ENCODE measurements at regions not wholly inside any gene's neighbourhood (a gene's known extent, or its start where the extent isn't known, plus 50 kb on each side); places are given as distances from the start of the nearest gene placed in this dataset.
"Not testable (repeated sequence)": the region's sequence is repeated elsewhere in the genome, so short reads cannot be mapped to it uniquely, and the experiment has no call there.

DNA sequence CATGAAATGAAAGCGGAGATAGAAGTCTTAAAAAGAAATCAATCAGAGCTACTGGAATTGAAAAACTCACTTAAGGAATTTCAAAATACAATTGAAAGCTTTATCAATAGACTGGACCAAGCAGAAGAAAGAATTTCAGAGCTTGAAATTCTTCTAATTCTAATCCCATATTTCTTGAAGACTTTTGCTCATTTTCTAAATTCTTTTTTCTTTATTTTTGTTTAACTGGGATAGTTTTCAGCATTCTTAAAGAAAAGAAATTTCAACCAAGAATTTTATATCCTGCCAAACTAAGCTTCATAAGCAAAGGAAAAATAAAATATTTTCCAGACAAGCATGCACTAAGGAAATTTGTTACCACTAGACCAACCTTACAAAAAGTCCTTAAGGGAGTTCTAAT, 80.2 kb upstream of the BMAL1 start:
- H3K36me3 ChIP-seq (ENCODE audit: control insufficient read depth, insufficient read depth, low read length); H3K27me3 ChIP-seq (ENCODE audit: control insufficient read depth, insufficient read depth, low read length, poor library complexity, severe bottlenecking); H3K9me3 ChIP-seq (ENCODE audit: control insufficient read depth, low read length); H3K27ac ChIP-seq (ENCODE audit: insufficient read depth, low read depth, low read length, poor library complexity, severe bottlenecking); H3K4me3 ChIP-seq (ENCODE audit: insufficient read depth, low read depth, low read length); H3K4me1 ChIP-seq (ENCODE audit: control insufficient read depth, insufficient read depth, low read length): not testable (repeated sequence)
- 29 to 44% methylated on average over 1 of the region's 1 CpG for WGBS, 2 experiments

GRCh38 chr11:13205486-13205885, 72.1 kb upstream of the BMAL1 start:
- no peaks in the 10 kb centered on the region for H3K9me3 ChIP-seq (ENCODE audit: control insufficient read depth, low read length)
- 80 to 86% methylated on average over 4 of the region's 4 CpGs for whole genome bisulfite sequencing, 2 experiments
- H3K27ac ChIP-seq (ENCODE audit: insufficient read depth, low read depth, low read length, poor library complexity, severe bottlenecking) = no peak overlapping the region
- no peak overlapping the region for H3K4me3 ChIP-seq (ENCODE audit: insufficient read depth, low read depth, low read length)
- H3K4me1 ChIP-seq (ENCODE audit: control insufficient read depth, insufficient read depth, low read length) = peaks cover 5% of the 10 kb centered on the region
- H3K36me3 ChIP-seq (ENCODE audit: control insufficient read depth, insufficient read depth, low read length) = no peaks in the 10 kb centered on the region
- H3K27me3 ChIP-seq (ENCODE audit: control insufficient read depth, insufficient read depth, low read length, poor library complexity, severe bottlenecking) = no peaks in the 10 kb centered on the region

DNA sequence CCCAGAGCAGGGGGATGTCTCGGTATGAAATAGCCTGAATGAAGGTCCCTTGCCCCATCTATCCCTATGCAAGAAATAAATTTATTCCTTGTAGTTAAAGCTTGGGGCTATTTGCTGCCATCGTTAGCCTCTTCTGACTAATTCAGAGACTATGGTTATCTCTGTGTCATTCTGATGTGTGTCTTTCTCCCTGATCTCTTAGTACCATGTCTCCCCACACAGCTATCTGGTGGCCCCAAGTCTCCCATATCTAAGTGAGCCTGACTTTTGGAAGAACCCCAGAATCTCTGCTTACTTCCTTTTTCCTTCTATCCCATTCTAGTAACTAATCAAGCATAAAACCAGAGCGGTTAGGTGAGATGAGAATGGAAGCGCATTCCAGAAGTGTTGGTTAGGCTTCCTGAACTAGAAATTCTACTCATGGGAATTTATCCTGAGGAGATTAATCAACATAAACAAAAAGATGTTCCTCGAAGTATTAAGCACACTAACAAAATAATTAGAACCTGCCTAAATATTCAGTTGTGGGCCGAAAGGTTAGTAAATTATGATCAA, 71.4 kb upstream of the BMAL1 start:
- H3K4me1 ChIP-seq (ENCODE audit: control insufficient read depth, insufficient read depth, low read length) = peaks cover 5% of the 10 kb centered on the region
- no peaks in the 10 kb centered on the region for H3K9me3 ChIP-seq (ENCODE audit: control insufficient read depth, low read length)
- H3K27ac ChIP-seq (ENCODE audit: insufficient read depth, low read depth, low read length, poor library complexity, severe bottlenecking) = no peak overlapping the region
- H3K36me3 ChIP-seq (ENCODE audit: control insufficient read depth, insufficient read depth, low read length) = no peaks in the 10 kb centered on the region
- H3K27me3 ChIP-seq (ENCODE audit: control insufficient read depth, insufficient read depth, low read length, poor library complexity, severe bottlenecking) = no peaks in the 10 kb centered on the region
- 73 to 87% methylated on average over 2 to 4 of the region's 6 CpGs for WGBS, 2 experiments
- no peak overlapping the region for H3K4me3 ChIP-seq (ENCODE audit: insufficient read depth, low read depth, low read length)

- Histone ChIP-seq H3K27me3 (ENCODE audit: control insufficient read depth, insufficient read depth, low read length, poor library complexity, severe bottlenecking) (no peaks in the 10 kb centered on the region), H3K4me3 (ENCODE audit: insufficient read depth, low read depth, low read length) (no peak overlapping the region), H3K27ac (ENCODE audit: insufficient read depth, low read depth, low read length, poor library complexity, severe bottlenecking) (no peak overlapping the region), H3K4me1 (ENCODE audit: control insufficient read depth, insufficient read depth, low read length) (peaks cover 5% of the 10 kb centered on the region), H3K9me3 (ENCODE audit: control insufficient read depth, low read length) (no peaks in the 10 kb centered on the region), H3K36me3 (ENCODE audit: control insufficient read depth, insufficient read depth, low read length) (no peaks in the 10 kb centered on the region)
- WGBS, 2 experiments = 70 to 72% methylated on average over 3 of the region's 3 CpGs
These were observed 70.3 kb upstream of the BMAL1 start for GRCh38 chr11:13207270-13207664.

GRCh38 chr11:13207665-13208594, 69.7 kb upstream of the BMAL1 start:
- Histone ChIP-seq H3K9me3 (ENCODE audit: control insufficient read depth, low read length) (no peaks in the 10 kb centered on the region), H3K4me3 (ENCODE audit: insufficient read depth, low read depth, low read length) (no peak overlapping the region), H3K27me3 (ENCODE audit: control insufficient read depth, insufficient read depth, low read length, poor library complexity, severe bottlenecking) (no peaks in the 10 kb centered on the region), H3K4me1 (ENCODE audit: control insufficient read depth, insufficient read depth, low read length) (peaks cover 5% of the 10 kb centered on the region), H3K27ac (ENCODE audit: insufficient read depth, low read depth, low read length, poor library complexity, severe bottlenecking) (no peak overlapping the region), H3K36me3 (ENCODE audit: control insufficient read depth, insufficient read depth, low read length) (no peaks in the 10 kb centered on the region)
- 66 to 69% methylated on average over 16 of the region's 16 CpGs for WGBS, 2 experiments

GRCh38 chr11:13208921-13209320, 68.7 kb upstream of the BMAL1 start:
- 73 to 74% methylated on average over 3 of the region's 3 CpGs for WGBS, 2 experiments
- Histone ChIP-seq H3K9me3 (ENCODE audit: control insufficient read depth, low read length) (no peaks in the 10 kb centered on the region), H3K27ac (ENCODE audit: insufficient read depth, low read depth, low read length, poor library complexity, severe bottlenecking) (no peak overlapping the region), H3K4me1 (ENCODE audit: control insufficient read depth, insufficient read depth, low read length) (peaks cover 5% of the 10 kb centered on the region), H3K36me3 (ENCODE audit: control insufficient read depth, insufficient read depth, low read length) (no peaks in the 10 kb centered on the region), H3K4me3 (ENCODE audit: insufficient read depth, low read depth, low read length) (no peak overlapping the region), H3K27me3 (ENCODE audit: control insufficient read depth, insufficient read depth, low read length, poor library complexity, severe bottlenecking) (no peaks in the 10 kb centered on the region)

GRCh38 chr11:13209379-13209778, 68.2 kb upstream of the BMAL1 start:
- WGBS, 2 experiments = 89% methylated on average over 3 of the region's 3 CpGs; no CpG with 5 or more reads in 1 of the 2 experiments
- H3K9me3 ChIP-seq (ENCODE audit: control insufficient read depth, low read length) = no peaks in the 10 kb centered on the region
- H3K4me1 ChIP-seq (ENCODE audit: control insufficient read depth, insufficient read depth, low read length) = peaks cover 7% of the 10 kb centered on the region
- H3K27me3 ChIP-seq (ENCODE audit: control insufficient read depth, insufficient read depth, low read length, poor library complexity, severe bottlenecking) = no peaks in the 10 kb centered on the region
- no peaks in the 10 kb centered on the region for H3K36me3 ChIP-seq (ENCODE audit: control insufficient read depth, insufficient read depth, low read length)
- no peak overlapping the region for H3K27ac ChIP-seq (ENCODE audit: insufficient read depth, low read depth, low read length, poor library complexity, severe bottlenecking)
- no peak overlapping the region for H3K4me3 ChIP-seq (ENCODE audit: insufficient read depth, low read depth, low read length)

DNA sequence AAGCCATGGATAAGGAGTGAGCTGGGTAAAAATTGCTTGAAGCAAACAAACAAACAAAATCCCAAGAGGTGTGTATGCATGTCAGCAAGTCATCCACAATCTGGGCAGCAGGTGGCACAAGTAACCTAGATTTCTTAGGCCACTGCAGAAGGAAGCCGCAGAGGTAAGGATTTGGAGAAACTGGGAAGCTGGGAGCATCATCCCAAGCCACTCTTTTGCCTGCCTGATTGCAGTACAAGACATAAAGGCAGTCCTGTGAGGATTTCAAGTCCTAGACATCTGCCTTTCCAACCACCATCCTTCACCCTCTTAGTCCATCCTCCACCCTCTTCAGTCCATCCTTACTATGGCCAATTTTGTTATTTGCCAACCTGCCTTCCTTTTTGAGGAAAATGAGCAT, 67.2 kb upstream of the BMAL1 start:
- Histone ChIP-seq H3K27me3 (ENCODE audit: control insufficient read depth, insufficient read depth, low read length, poor library complexity, severe bottlenecking) (no peaks in the 10 kb centered on the region), H3K36me3 (ENCODE audit: control insufficient read depth, insufficient read depth, low read length) (no peaks in the 10 kb centered on the region), H3K27ac (ENCODE audit: insufficient read depth, low read depth, low read length, poor library complexity, severe bottlenecking) (no peak overlapping the region), H3K4me3 (ENCODE audit: insufficient read depth, low read depth, low read length) (no peak overlapping the region), H3K9me3 (ENCODE audit: control insufficient read depth, low read length) (no peaks in the 10 kb centered on the region), H3K4me1 (ENCODE audit: control insufficient read depth, insufficient read depth, low read length) (peaks cover 12% of the 10 kb centered on the region)
- 0 to 6% methylated on average over 1 of the region's 1 CpG for WGBS, 2 experiments

DNA sequence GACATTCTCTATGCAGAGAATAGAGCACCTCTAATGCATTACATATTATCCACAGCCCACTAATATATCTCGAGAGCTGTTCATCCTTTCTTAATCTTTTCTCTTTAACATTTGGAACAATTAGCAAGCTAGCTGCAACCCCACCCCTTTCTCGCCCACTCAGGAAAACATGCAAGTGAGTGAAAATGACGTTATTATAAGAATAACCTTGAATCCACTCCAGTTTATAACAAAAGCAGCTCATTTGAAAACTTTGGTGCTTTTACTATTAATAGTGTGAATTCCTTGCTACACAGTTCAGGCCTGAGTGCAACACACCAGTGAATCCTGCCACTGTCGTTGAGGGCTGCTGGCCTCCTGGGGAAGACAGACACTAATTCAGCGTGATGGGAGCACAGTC, 63.3 kb upstream of the BMAL1 start:
- no peaks in the 10 kb centered on the region for H3K9me3 ChIP-seq (ENCODE audit: control insufficient read depth, low read length)
- peaks cover 20% of the 10 kb centered on the region for H3K4me1 ChIP-seq (ENCODE audit: control insufficient read depth, insufficient read depth, low read length)
- no peak overlapping the region for H3K27ac ChIP-seq (ENCODE audit: insufficient read depth, low read depth, low read length, poor library complexity, severe bottlenecking)
- 90 to 95% methylated on average over 5 of the region's 5 CpGs for WGBS, 2 experiments
- no peaks in the 10 kb centered on the region for H3K36me3 ChIP-seq (ENCODE audit: control insufficient read depth, insufficient read depth, low read length)
- no peaks in the 10 kb centered on the region for H3K27me3 ChIP-seq (ENCODE audit: control insufficient read depth, insufficient read depth, low read length, poor library complexity, severe bottlenecking)
- H3K4me3 ChIP-seq (ENCODE audit: insufficient read depth, low read depth, low read length) = no peak overlapping the region

GRCh38 chr11:13215149-13215548, 62.4 kb upstream of the BMAL1 start:
- H3K4me3 ChIP-seq (ENCODE audit: insufficient read depth, low read depth, low read length) = no peak overlapping the region
- peaks cover 20% of the 10 kb centered on the region for H3K4me1 ChIP-seq (ENCODE audit: control insufficient read depth, insufficient read depth, low read length)
- H3K36me3 ChIP-seq (ENCODE audit: control insufficient read depth, insufficient read depth, low read length) = no peaks in the 10 kb centered on the region
- H3K9me3 ChIP-seq (ENCODE audit: control insufficient read depth, low read length) = no peaks in the 10 kb centered on the region
- no peaks in the 10 kb centered on the region for H3K27me3 ChIP-seq (ENCODE audit: control insufficient read depth, insufficient read depth, low read length, poor library complexity, severe bottlenecking)
- no peak overlapping the region for H3K27ac ChIP-seq (ENCODE audit: insufficient read depth, low read depth, low read length, poor library complexity, severe bottlenecking)
- 96 to 98% methylated on average over 4 of the region's 4 CpGs for WGBS, 2 experiments
